ENCODE measurements at regions not wholly inside any gene's neighbourhood (a gene's known extent, or its start where the extent isn't known, plus 50 kb on each side); places are given as distances from the start of the nearest gene placed in this dataset.

DNA sequence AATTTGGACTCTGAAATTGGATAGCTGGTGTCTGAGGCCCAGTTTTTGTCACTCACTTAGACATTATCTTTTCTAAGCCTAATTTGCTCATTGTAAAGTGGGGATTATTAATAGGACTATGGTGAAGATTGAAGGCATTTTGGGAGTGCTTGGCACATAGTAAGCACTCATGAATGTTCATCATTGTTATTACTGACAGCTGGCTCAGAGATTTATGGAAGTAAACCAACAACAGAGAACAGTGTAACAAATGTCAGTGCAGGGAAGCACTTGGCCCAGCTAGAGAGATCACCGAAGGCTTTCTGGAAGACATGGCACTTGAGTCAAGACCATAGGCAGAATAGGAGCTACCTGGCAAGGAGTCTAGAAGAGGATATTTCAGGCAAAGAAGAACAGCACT lies 92.3 kb downstream of the RFC3 start:
- Histone ChIP-seq H3K56ac (ENCODE audit: insufficient read length, low read depth, low read length) (no peak overlapping the region), H2BK20ac (ENCODE audit: low read depth, low read length, poor library complexity, severe bottlenecking) (no peak overlapping the region), H3K9me3 (ENCODE audit: control insufficient read depth, low read depth, low read length) (no peaks in the 10 kb centered on the region), H3K27ac (ENCODE audit: insufficient read length, low read depth, low read length) (no peak overlapping the region), H3K27me3 (ENCODE audit: insufficient read depth, low read length) (no peaks in the 10 kb centered on the region), H3K4me2 (ENCODE audit: insufficient read depth, insufficient read length, low read length) (no peak overlapping the region), H4K20me1 (ENCODE audit: control insufficient read depth, insufficient read depth, insufficient read length) (no peaks in the 10 kb centered on the region), H2BK120ac (ENCODE audit: low read depth, low read length, poor library complexity, severe bottlenecking) (no peak overlapping the region), H3K9ac (ENCODE audit: extremely low read depth, insufficient read length, low read length) (no peak overlapping the region), H3K79me2 (ENCODE audit: insufficient read depth, low read length) (no peaks in the 10 kb centered on the region), H3K4ac (ENCODE audit: low read depth, low read length) (no peak overlapping the region), H2BK12ac (ENCODE audit: insufficient read length, low read depth, low read length) (no peak overlapping the region), H3K14ac (ENCODE audit: insufficient read depth, low read length) (no peak overlapping the region), H2BK15ac (ENCODE audit: low read depth, low read length) (no peak overlapping the region), H3K23me2 (ENCODE audit: insufficient read length, low read depth, low read length, poor library complexity, severe bottlenecking) (no peaks in the 10 kb centered on the region), H3K4me1 (ENCODE audit: insufficient read depth, low read length) (no peaks in the 10 kb centered on the region), H4K91ac (ENCODE audit: insufficient read length, low read depth, low read length) (no peak overlapping the region), H3K79me1 (ENCODE audit: insufficient read depth, low read depth, low read length, poor library complexity, severe bottlenecking) (no peaks in the 10 kb centered on the region), H2AFZ (ENCODE audit: low read length) (no peak overlapping the region), H3T11ph (ENCODE audit: low read length) (no peak overlapping the region), H4K8ac (replicated peaks; ENCODE audit: insufficient read length, low read depth, low read length) (no peak overlapping the region), H4K5ac (ENCODE audit: insufficient read length, low read depth, low read length) (no peak overlapping the region), H2BK5ac (ENCODE audit: insufficient read length, low read length) (no peak overlapping the region), H3K18ac (ENCODE audit: insufficient read length, low read depth, low read length) (no peak overlapping the region), H3K23ac (ENCODE audit: insufficient read length, low read depth, low read length) (no peak overlapping the region), H2AK5ac (ENCODE audit: insufficient read length, low read length) (no peak overlapping the region)
- DNase-seq: no peak
- Mint-ChIP-seq H3K36me3 (ENCODE audit: insufficient read depth in 1 of 3, low read depth in 3 of 3) (no peaks in the 10 kb centered on the region), H3K27me3 (ENCODE audit: low read depth) (no peaks in the 10 kb centered on the region), H3K4me1 (no peaks in the 10 kb centered on the region), H3K27ac (no peak overlapping the region), H3K9me3 (no peaks in the 10 kb centered on the region), H3K4me3 (no peak overlapping the region)
- no CpG with 5 or more reads among the region's 1 CpG for WGBS (ENCODE audit: extremely low coverage, insufficient read length, low lambda C conversion rate)
- TF ChIP-seq, protein P1, sequence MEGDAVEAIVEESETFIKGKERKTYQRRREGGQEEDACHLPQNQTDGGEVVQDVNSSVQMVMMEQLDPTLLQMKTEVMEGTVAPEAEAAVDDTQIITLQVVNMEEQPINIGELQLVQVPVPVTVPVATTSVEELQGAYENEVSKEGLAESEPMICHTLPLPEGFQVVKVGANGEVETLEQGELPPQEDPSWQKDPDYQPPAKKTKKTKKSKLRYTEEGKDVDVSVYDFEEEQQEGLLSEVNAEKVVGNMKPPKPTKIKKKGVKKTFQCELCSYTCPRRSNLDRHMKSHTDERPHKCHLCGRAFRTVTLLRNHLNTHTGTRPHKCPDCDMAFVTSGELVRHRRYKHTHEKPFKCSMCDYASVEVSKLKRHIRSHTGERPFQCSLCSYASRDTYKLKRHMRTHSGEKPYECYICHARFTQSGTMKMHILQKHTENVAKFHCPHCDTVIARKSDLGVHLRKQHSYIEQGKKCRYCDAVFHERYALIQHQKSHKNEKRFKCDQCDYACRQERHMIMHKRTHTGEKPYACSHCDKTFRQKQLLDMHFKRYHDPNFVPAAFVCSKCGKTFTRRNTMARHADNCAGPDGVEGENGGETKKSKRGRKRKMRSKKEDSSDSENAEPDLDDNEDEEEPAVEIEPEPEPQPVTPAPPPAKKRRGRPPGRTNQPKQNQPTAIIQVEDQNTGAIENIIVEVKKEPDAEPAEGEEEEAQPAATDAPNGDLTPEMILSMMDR (conservative IDR thresholded peaks at IDR 0.05): no peak

All from H9 (cell line).